Skeletal muscle satellite cell (primary cell): ENCODE measurements at regions not wholly inside any gene's neighbourhood (a gene's known extent, or its start where the extent isn't known, plus 50 kb on each side); places are given as distances from the start of the nearest gene placed in this dataset.

ENCODE experiments used
- H3K27me3 ChIP-seq: 2 replicates; pipeline ENCODE4 v1.7.0; 2013; ENCODE audit warnings: low read length; ENCODE audit not compliant: control insufficient read depth, insufficient read depth
- H3K36me3 ChIP-seq: 2 replicates; pipeline ENCODE4 v1.7.0; 2013; ENCODE audit warnings: mild to moderate bottlenecking, control low read depth, low read length; ENCODE audit not compliant: insufficient read depth
- H3K4me1 ChIP-seq: 2 replicates; pipeline ENCODE4 v1.7.0; 2013; ENCODE audit warnings: low read length; ENCODE audit not compliant: control insufficient read depth, insufficient read depth
- H3K4me2 ChIP-seq: 2 replicates; pipeline ENCODE4 v1.7.0; 2013; ENCODE audit warnings: mild to moderate bottlenecking, low read length
- H3K4me3 ChIP-seq: 2 replicates; pipeline ENCODE4 v1.7.0; 2013; ENCODE audit warnings: low read length
- H3K9ac ChIP-seq: 2 replicates; pipeline ENCODE4 v1.7.0; 2013; ENCODE audit warnings: mild to moderate bottlenecking, low read depth, low read length, moderate library complexity
- H3K9me3 ChIP-seq: replicated peaks from 2 replicates; pipeline ENCODE4 v1.7.0; 2013; ENCODE audit warnings: mild to moderate bottlenecking, control low read depth, low read length

DNA sequence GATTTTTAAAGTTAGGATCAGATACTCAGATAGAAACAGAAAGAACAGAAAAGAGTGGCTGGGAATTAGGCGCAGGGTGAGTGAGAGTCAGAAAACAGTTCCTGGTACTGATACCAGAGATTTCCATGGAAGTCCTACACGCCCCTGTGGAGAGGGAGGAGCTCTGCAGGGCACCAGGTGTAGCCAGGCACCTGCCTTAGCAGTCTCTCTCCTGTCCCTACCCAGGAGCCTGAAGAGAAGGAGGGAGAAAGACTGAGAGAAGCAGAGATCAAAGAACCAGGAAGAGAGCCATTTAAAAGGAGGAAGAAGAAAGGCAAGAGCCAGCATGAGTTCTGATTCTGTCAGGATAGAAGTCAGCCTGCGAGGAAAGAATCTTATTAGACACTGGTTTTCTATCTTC lies 65.0 kb downstream of the CBLN1 start:
- H3K36me3 ChIP-seq: no peaks in the 10 kb centered on the region
- no peak overlapping the region for H3K9ac ChIP-seq
- no peaks in the 10 kb centered on the region for H3K4me1 ChIP-seq
- H3K4me3 ChIP-seq: no peak overlapping the region
- H3K4me2 ChIP-seq: no peak overlapping the region
- H3K9me3 ChIP-seq: no peaks in the 10 kb centered on the region
- no peaks in the 10 kb centered on the region for H3K27me3 ChIP-seq

GRCh38 chr16:49213594-49213993 lies 68.0 kb downstream of the CBLN1 start:
- Histone ChIP-seq H3K4me3 (no peak overlapping the region), H3K9me3 (no peaks in the 10 kb centered on the region), H3K27me3 (no peaks in the 10 kb centered on the region), H3K4me1 (no peaks in the 10 kb centered on the region), H3K9ac (no peak overlapping the region), H3K36me3 (no peaks in the 10 kb centered on the region), H3K4me2 (no peak overlapping the region)

GRCh38 chr16:49204191-49204590 lies 77.4 kb downstream of the CBLN1 start:
- Histone ChIP-seq H3K9me3 (no peaks in the 10 kb centered on the region), H3K36me3 (no peaks in the 10 kb centered on the region), H3K9ac (no peak overlapping the region), H3K4me1 (no peaks in the 10 kb centered on the region), H3K4me2 (no peak overlapping the region), H3K27me3 (no peaks in the 10 kb centered on the region), H3K4me3 (no peak overlapping the region)

- H3K9ac ChIP-seq: no peak overlapping the region
- no peaks in the 10 kb centered on the region for H3K9me3 ChIP-seq
- no peaks in the 10 kb centered on the region for H3K4me1 ChIP-seq
- no peaks in the 10 kb centered on the region for H3K36me3 ChIP-seq
- H3K4me2 ChIP-seq: no peak overlapping the region
- no peaks in the 10 kb centered on the region for H3K27me3 ChIP-seq
- H3K4me3 ChIP-seq: no peak overlapping the region
These were observed 78.3 kb downstream of the CBLN1 start for GRCh38 chr16:49203361-49203760.

GRCh38 chr16:49201118-49201517 lies 80.5 kb downstream of the CBLN1 start:
- Histone ChIP-seq H3K9ac (no peak overlapping the region), H3K36me3 (no peaks in the 10 kb centered on the region), H3K4me2 (no peak overlapping the region), H3K4me3 (no peak overlapping the region), H3K4me1 (no peaks in the 10 kb centered on the region), H3K27me3 (no peaks in the 10 kb centered on the region), H3K9me3 (no peaks in the 10 kb centered on the region)

DNA sequence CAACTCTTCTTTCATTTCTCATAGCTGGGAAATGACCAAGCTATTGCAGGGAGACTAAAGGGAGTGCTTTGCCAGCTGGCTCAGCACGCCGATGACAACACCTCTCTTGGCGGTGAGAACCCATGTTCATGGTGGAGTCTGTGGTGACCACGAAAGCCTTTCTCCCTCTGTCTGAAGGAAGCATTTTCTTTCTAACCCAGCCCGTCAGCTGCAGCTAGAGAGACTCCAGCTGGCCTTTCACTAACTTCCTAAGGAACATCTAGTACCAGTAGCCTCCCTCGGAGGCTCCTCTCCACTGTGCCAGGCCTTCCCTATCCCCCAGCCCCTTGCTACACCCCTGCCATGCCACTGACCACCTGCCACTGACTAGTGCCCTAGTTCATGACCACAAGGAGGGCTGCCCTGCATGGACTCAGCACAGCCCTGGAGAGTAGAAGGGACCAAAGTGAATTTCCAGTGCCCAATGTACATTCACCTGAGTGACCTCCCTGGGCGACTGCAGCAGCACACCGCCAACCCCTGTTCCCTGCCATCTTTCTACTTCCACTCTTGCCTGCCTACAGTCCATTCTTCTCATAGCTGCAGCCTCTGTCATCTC lies 81.3 kb downstream of the CBLN1 start:
- H3K9ac ChIP-seq: no peak overlapping the region
- no peak overlapping the region for H3K4me3 ChIP-seq
- no peak overlapping the region for H3K4me2 ChIP-seq
- no peaks in the 10 kb centered on the region for H3K4me1 ChIP-seq
- no peaks in the 10 kb centered on the region for H3K27me3 ChIP-seq
- H3K36me3 ChIP-seq: no peaks in the 10 kb centered on the region
- no peaks in the 10 kb centered on the region for H3K9me3 ChIP-seq

DNA sequence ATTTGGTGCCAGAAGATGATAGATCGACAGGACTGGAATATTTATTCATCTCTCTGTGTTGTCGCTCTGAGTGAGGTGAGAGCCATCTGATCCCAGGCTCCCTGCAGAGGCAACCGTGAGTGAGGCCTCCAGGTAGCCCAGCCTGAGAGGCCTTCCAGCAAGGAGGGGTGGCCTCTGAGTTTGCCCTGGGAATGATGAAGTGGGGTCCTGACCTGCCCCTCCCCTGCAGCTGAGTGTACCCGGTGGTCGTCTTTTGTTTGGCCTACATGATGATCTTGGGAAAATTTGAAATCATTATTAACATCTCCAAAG lies 86.4 kb downstream of the CBLN1 start:
- Histone ChIP-seq H3K4me2 (no peak overlapping the region), H3K4me1 (no peaks in the 10 kb centered on the region), H3K4me3 (no peak overlapping the region), H3K9me3 (no peaks in the 10 kb centered on the region), H3K27me3 (no peaks in the 10 kb centered on the region), H3K36me3 (no peaks in the 10 kb centered on the region), H3K9ac (no peak overlapping the region)

GRCh38 chr16:49194537-49195236 lies 87.0 kb downstream of the CBLN1 start:
- Histone ChIP-seq H3K9me3 (no peaks in the 10 kb centered on the region), H3K4me1 (no peaks in the 10 kb centered on the region), H3K27me3 (no peaks in the 10 kb centered on the region), H3K4me3 (no peak overlapping the region), H3K4me2 (no peak overlapping the region), H3K36me3 (no peaks in the 10 kb centered on the region), H3K9ac (no peak overlapping the region)

DNA sequence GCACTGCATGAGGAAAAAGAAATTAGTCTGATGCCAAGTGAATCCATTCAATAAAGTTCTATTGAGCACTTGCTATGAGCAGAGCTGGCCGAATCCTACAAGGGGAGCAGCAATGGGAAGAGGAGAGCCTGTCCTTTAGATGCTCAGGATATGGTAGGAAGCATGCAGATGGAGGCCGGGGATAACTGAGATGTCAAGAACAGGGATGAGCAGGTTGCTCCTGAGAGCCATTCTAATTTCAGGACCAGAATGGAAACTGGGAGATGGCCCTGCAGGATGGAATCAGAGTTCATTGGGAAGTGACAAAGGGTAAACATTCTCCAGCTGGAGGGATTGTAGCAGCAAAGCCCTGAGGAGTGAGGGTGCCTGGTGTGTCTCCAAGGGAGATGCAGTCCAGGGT lies 88.0 kb downstream of the CBLN1 start:
- Histone ChIP-seq H3K27me3 (no peaks in the 10 kb centered on the region), H3K4me1 (no peaks in the 10 kb centered on the region), H3K4me3 (no peak overlapping the region), H3K9me3 (no peaks in the 10 kb centered on the region), H3K4me2 (no peak overlapping the region), H3K9ac (no peak overlapping the region), H3K36me3 (no peaks in the 10 kb centered on the region)

GRCh38 chr16:49189286-49189685 lies 92.4 kb downstream of the CBLN1 start:
- Histone ChIP-seq H3K36me3 (no peaks in the 10 kb centered on the region), H3K27me3 (no peaks in the 10 kb centered on the region), H3K4me1 (no peaks in the 10 kb centered on the region), H3K4me3 (no peak overlapping the region), H3K4me2 (no peak overlapping the region), H3K9ac (no peak overlapping the region), H3K9me3 (no peaks in the 10 kb centered on the region)

GRCh38 chr16:49183911-49184310 lies 97.7 kb downstream of the CBLN1 start:
- no peaks in the 10 kb centered on the region for H3K9me3 ChIP-seq

GRCh38 chr16:49181791-49182518 lies 99.7 kb downstream of the CBLN1 start:
- Histone ChIP-seq H3K4me2 (no peak overlapping the region), H3K36me3 (no peaks in the 10 kb centered on the region), H3K27me3 (no peaks in the 10 kb centered on the region), H3K4me1 (no peaks in the 10 kb centered on the region), H3K9me3 (no peaks in the 10 kb centered on the region), H3K4me3 (no peak overlapping the region), H3K9ac (no peak overlapping the region)

More at GRCh38 chr16:49183911-49184310, 97.7 kb downstream of the CBLN1 start:
- Histone ChIP-seq H3K4me3 (no peak overlapping the region), H3K4me2 (no peak overlapping the region), H3K36me3 (no peaks in the 10 kb centered on the region), H3K9ac (no peak overlapping the region), H3K4me1 (no peaks in the 10 kb centered on the region), H3K27me3 (no peaks in the 10 kb centered on the region)
